ENCODE measurements at regions not wholly inside any gene's neighbourhood (a gene's known extent, or its start where the extent isn't known, plus 50 kb on each side); places are given as distances from the start of the nearest gene placed in this dataset.

DNA sequence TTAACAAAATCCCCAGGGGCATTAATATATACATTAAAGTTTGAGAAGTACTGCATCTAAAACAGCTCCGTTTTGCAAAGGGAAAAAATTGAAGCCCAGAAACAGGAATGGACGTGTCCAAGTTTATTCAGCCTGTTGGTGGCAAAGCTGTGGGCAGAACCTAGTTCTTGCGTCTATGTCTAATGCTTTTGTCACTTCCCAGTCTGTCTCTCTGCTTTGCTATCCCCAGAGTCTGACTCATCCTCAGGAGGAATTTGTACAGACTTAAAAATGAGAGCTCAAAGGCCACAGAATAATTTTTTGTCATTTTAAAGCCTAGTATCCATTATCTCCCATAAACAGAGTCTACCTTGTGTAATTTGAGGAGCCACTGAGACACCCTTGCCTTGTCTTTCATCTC lies 330.9 kb upstream of the GRIA1 start:
- TF ChIP-seq, protein P1, sequence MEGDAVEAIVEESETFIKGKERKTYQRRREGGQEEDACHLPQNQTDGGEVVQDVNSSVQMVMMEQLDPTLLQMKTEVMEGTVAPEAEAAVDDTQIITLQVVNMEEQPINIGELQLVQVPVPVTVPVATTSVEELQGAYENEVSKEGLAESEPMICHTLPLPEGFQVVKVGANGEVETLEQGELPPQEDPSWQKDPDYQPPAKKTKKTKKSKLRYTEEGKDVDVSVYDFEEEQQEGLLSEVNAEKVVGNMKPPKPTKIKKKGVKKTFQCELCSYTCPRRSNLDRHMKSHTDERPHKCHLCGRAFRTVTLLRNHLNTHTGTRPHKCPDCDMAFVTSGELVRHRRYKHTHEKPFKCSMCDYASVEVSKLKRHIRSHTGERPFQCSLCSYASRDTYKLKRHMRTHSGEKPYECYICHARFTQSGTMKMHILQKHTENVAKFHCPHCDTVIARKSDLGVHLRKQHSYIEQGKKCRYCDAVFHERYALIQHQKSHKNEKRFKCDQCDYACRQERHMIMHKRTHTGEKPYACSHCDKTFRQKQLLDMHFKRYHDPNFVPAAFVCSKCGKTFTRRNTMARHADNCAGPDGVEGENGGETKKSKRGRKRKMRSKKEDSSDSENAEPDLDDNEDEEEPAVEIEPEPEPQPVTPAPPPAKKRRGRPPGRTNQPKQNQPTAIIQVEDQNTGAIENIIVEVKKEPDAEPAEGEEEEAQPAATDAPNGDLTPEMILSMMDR (IDR thresholded peaks at IDR 0.05; ENCODE audit: extremely low read depth, missing control alignments), result no peak

DNA sequence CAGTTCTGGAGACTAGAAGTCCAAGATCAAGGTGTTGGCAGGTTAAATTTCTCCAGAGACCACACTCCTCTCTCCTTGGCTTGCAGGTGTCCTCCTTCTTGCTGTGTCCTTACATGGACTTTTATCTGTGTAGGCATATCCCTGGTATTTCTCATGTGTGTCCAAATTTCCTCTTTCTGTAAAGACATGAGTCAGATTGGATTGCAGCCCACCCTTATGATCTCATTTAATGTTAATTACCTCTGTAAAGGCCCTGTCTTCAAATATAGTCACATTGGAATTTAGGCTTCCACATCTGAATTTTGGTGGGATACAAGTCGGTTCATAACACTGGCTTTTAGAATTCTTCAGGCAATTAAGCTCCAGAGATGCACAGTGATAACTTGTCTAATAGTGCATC lies 322.2 kb upstream of the GRIA1 start:
- TF ChIP-seq, protein P1 (IDR thresholded peaks at IDR 0.05; ENCODE audit: extremely low read depth, missing control alignments), result no peak
- no peak for DNase-seq (ENCODE audit: low spot score)

More for the DNA sequence above, 330.9 kb upstream of the GRIA1 start:
- no peak for DNase-seq (ENCODE audit: low spot score)

DNA sequence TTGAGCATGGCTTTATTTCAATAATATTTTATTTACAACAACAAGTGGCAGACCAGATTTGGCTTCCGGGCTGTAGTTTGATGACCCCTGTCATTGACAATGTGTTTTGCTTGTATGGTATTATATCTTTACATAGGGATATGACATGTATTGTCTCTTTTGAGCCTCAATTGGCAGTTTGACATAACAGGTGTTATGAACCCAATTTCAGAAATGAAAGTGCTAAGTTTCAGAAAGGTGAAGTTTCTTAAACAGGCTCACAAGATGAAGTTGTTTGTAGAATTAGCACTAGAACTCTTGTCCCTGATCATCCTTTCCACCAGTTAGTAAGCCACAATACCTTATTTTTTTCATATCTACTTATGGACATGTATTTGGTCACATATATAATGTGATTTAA lies 303.0 kb upstream of the GRIA1 start:
- TF ChIP-seq, protein P1 (IDR thresholded peaks at IDR 0.05; ENCODE audit: extremely low read depth, missing control alignments), result no peak
- no peak for DNase-seq (ENCODE audit: low spot score)

DNA sequence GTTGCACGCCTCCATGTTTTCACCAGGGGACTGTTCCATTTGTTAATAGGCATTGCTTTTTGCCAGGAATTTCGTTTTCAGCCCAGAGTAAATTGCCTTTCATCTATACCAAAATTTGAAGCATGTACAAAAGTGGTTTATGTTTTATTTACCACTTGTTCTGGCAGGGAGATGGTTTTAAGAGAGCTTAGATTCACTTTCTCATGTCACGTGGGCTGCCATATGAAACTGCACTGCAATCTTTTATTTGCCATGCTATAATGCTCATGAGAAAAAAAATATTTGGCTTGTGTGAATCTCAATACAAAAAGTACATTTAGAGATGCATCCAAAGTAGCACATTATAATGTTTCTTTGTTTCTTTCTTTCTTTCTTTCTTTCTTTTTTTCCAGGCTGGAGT lies 284.1 kb upstream of the GRIA1 start:
- TF ChIP-seq, protein P1 (IDR thresholded peaks at IDR 0.05; ENCODE audit: extremely low read depth, missing control alignments), result no peak
- no peak for DNase-seq (ENCODE audit: low spot score)

DNA sequence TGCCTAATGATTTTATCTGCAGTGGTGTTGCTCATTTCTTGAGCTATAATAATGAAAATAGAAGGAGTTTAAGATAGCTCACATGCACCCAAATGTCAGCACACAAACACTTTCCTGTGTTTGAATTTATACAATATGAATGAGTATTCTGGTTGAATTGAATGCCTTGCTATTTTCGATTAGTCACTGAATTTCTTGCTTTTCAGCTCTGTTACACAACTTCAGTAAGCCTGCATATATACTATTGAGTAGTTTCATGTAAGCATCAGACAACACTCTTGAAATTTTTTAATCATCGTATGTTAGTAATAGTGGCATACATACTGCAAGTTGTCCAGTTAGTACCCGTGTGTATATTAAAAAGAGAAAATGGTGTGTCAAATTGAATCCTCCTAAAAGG lies 281.5 kb upstream of the GRIA1 start:
- DNase-seq (ENCODE audit: low spot score), result no peak
- TF ChIP-seq, protein P1 (IDR thresholded peaks at IDR 0.05; ENCODE audit: extremely low read depth, missing control alignments), result no peak

DNA sequence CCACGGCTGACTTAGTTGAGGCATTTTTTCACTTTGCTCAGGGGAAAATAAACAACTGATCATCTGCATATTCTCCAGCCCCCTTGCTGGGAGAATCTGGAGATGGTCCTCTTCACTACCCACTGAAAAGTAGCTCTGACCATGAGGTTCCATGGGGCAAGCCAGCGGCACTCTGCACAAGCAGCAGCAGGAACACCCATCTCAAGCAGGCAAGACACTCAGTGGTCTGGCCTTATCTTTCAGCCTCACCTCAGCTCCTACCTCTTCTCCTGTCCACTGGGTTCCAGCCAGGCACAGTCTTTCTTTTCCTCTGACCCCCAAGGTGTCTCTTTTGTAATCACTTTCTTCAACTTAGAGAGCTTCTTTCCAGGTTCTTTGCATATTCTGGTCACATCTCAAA lies 280.8 kb upstream of the GRIA1 start:
- DNase-seq (ENCODE audit: low spot score), result no peak
- TF ChIP-seq, protein P1 (IDR thresholded peaks at IDR 0.05; ENCODE audit: extremely low read depth, missing control alignments), result no peak

DNA sequence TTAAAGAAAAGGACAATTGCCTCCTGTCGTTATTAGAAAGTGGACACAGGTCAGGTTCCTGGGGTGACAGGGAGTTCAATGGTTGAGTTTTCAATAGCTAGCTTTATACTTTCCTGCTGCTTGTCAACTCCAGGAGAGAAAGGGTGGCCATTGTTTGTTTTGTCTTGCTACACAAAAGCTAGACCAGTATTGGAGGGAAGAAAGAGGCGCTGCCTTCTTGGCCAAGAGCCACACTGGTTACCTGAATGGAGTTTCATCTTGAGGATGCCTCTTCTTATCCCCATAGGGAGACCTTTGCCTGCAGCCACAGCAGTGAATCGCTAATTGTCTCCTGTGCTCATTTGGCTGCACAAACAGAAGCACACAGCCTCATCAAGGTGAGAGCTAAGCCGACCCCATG lies 279.4 kb upstream of the GRIA1 start:
- TF ChIP-seq, protein P1 (IDR thresholded peaks at IDR 0.05; ENCODE audit: extremely low read depth, missing control alignments), result no peak
- no peak for DNase-seq (ENCODE audit: low spot score)

Measured in GM20000 (cell line).